ENCODE measurements at regions not wholly inside any gene's neighbourhood (a gene's known extent, or its start where the extent isn't known, plus 50 kb on each side); places are given as distances from the start of the nearest gene placed in this dataset.

DNA sequence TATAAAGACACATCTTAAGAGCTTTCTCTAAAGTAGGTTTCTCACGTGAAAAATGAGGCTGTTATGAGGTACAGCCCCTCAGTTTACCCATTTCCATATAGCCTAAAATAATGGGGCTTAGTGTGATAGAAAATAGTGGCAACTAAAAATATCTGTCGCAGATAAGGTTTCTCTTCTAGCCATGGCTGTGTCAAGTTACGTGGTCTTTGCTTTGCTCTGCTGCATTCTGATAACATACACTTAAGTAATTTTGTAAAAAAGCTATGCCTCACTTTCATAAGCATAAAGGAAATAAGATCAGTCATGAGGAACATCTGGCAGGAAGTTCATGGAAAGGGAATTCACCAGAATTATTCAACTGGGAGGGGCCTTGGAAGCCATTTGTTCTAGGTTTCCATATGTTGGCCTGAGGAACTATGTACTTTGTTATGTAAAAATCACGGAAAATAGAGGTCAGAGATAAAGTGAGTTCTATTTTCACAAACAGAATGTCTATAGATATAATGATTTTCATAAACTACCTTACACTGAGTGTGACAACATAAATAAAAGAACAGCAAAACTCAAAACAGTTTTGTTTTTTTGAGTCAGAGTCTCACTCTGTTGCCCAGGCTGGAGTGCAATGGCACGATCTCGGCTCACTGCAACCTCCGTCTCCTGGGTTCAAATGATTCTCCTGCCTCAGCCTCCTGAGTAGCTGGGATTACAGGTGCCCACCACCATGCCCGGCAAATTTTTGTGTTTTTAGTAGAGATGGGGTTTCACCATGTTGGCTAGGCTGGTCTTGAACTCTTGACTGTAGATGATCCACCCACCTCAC is 195.6 kb upstream of the KRR1 start (continued):
- TF ChIP-seq CTBP1 (IDR thresholded peaks at IDR 0.05; ENCODE audit: borderline replicate concordance) (no peak; the same call in 1 of the 2 replicates), EP300 (IDR thresholded peaks at IDR 0.05; ENCODE audit: low read length) (peak; percentile 87), MCM5 (IDR thresholded peaks at IDR 0.05; ENCODE audit: low read depth) (no peak), CCAR2 (IDR thresholded peaks at IDR 0.05; ENCODE audit: low read depth, low read length) (no peak), FOXK1 (CRISPR knock-in tag; IDR thresholded peaks at IDR 0.05; ENCODE audit: borderline replicate concordance) (no peak), ZNF780A (CRISPR knock-in tag; IDR thresholded peaks at IDR 0.05) (no peak), SRSF9 (IDR thresholded peaks at IDR 0.05; ENCODE audit: borderline replicate concordance, low read depth, low read length) (no peak), ZNF217 (CRISPR knock-in tag; IDR thresholded peaks at IDR 0.05) (no peak), RBM22 (IDR thresholded peaks at IDR 0.05; ENCODE audit: low read depth, low read length, poor library complexity, severe bottlenecking) (no peak), MNT (conservative IDR thresholded peaks at IDR 0.05) (0 out of 4 replicates have a peak, but pooled peaks of 1 of the 2 experiments have one; percentile 11), KDM1A (IDR thresholded peaks at IDR 0.05) (peak; percentile 46 to 51; a peak in 3 of 4 replicates), LEF1 (IDR thresholded peaks at IDR 0.05) (peak; percentile 90), ZNF12 (CRISPR knock-in tag; IDR thresholded peaks at IDR 0.05) (no peak), MEF2D (tag; conservative IDR thresholded peaks at IDR 0.05; ENCODE audit: low read depth) (peak; percentile 93), SMARCA4 (IDR thresholded peaks at IDR 0.05) (peak; percentile 87), USF2 (CRISPR knock-in tag; IDR thresholded peaks at IDR 0.05) (no peak), ZSCAN29 (IDR thresholded peaks at IDR 0.05) (no peak)
- TF ChIP-seq, protein P1, sequence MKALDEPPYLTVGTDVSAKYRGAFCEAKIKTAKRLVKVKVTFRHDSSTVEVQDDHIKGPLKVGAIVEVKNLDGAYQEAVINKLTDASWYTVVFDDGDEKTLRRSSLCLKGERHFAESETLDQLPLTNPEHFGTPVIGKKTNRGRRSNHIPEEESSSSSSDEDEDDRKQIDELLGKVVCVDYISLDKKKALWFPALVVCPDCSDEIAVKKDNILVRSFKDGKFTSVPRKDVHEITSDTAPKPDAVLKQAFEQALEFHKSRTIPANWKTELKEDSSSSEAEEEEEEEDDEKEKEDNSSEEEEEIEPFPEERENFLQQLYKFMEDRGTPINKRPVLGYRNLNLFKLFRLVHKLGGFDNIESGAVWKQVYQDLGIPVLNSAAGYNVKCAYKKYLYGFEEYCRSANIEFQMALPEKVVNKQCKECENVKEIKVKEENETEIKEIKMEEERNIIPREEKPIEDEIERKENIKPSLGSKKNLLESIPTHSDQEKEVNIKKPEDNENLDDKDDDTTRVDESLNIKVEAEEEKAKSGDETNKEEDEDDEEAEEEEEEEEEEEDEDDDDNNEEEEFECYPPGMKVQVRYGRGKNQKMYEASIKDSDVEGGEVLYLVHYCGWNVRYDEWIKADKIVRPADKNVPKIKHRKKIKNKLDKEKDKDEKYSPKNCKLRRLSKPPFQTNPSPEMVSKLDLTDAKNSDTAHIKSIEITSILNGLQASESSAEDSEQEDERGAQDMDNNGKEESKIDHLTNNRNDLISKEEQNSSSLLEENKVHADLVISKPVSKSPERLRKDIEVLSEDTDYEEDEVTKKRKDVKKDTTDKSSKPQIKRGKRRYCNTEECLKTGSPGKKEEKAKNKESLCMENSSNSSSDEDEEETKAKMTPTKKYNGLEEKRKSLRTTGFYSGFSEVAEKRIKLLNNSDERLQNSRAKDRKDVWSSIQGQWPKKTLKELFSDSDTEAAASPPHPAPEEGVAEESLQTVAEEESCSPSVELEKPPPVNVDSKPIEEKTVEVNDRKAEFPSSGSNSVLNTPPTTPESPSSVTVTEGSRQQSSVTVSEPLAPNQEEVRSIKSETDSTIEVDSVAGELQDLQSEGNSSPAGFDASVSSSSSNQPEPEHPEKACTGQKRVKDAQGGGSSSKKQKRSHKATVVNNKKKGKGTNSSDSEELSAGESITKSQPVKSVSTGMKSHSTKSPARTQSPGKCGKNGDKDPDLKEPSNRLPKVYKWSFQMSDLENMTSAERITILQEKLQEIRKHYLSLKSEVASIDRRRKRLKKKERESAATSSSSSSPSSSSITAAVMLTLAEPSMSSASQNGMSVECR (CRISPR knock-in tag; IDR thresholded peaks at IDR 0.05), result no peak
- TF ChIP-seq, protein P2, sequence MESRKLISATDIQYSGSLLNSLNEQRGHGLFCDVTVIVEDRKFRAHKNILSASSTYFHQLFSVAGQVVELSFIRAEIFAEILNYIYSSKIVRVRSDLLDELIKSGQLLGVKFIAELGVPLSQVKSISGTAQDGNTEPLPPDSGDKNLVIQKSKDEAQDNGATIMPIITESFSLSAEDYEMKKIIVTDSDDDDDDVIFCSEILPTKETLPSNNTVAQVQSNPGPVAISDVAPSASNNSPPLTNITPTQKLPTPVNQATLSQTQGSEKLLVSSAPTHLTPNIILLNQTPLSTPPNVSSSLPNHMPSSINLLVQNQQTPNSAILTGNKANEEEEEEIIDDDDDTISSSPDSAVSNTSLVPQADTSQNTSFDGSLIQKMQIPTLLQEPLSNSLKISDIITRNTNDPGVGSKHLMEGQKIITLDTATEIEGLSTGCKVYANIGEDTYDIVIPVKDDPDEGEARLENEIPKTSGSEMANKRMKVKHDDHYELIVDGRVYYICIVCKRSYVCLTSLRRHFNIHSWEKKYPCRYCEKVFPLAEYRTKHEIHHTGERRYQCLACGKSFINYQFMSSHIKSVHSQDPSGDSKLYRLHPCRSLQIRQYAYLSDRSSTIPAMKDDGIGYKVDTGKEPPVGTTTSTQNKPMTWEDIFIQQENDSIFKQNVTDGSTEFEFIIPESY (CRISPR knock-in tag; IDR thresholded peaks at IDR 0.05), result peak; percentile 6; the same call in 1 of the 2 replicates
